ENCODE measurements at regions not wholly inside any gene's neighbourhood (a gene's known extent, or its start where the extent isn't known, plus 50 kb on each side); places are given as distances from the start of the nearest gene placed in this dataset.
A peak's percentile ranks its signal among the peaks of the same experiment; 100 is the strongest.

DNA sequence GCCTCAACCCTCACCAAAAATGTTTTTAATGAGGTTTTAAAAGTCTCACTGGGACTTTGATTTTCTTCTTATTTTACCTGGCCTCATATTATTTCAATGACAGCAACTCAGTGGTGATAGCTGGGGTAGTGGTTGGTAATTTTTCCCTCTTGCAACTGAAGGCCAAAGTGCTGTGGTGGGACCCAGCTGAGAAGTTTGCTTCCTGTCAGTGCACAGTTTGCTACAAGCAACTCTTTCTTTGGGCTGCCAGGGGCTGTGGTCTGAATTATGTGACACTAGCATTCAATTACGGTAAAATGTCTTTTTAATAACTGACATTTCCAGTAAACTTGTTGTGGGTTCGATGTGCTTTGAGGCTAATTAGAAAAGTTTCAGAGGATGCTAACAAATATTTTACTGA is 65.3 kb downstream of the IFNG start:
- Histone ChIP-seq H3K36me3 (ENCODE audit: control insufficient read depth, insufficient read depth, low read length) (no peaks in the 10 kb centered on the region), H3K4me3 (ENCODE audit: low read depth, low read length) (no peak overlapping the region), H3K27me3 (ENCODE audit: control insufficient read depth, insufficient read depth, low read length) (no peaks in the 10 kb centered on the region)
- TF ChIP-seq, protein P1, sequence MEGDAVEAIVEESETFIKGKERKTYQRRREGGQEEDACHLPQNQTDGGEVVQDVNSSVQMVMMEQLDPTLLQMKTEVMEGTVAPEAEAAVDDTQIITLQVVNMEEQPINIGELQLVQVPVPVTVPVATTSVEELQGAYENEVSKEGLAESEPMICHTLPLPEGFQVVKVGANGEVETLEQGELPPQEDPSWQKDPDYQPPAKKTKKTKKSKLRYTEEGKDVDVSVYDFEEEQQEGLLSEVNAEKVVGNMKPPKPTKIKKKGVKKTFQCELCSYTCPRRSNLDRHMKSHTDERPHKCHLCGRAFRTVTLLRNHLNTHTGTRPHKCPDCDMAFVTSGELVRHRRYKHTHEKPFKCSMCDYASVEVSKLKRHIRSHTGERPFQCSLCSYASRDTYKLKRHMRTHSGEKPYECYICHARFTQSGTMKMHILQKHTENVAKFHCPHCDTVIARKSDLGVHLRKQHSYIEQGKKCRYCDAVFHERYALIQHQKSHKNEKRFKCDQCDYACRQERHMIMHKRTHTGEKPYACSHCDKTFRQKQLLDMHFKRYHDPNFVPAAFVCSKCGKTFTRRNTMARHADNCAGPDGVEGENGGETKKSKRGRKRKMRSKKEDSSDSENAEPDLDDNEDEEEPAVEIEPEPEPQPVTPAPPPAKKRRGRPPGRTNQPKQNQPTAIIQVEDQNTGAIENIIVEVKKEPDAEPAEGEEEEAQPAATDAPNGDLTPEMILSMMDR (IDR thresholded peaks at IDR 0.05; ENCODE audit: insufficient read depth, low read length, severe bottlenecking) = no peak
- no peak for DNase-seq (ENCODE audit: low read depth)
- FAIRE-seq = no peak

DNA sequence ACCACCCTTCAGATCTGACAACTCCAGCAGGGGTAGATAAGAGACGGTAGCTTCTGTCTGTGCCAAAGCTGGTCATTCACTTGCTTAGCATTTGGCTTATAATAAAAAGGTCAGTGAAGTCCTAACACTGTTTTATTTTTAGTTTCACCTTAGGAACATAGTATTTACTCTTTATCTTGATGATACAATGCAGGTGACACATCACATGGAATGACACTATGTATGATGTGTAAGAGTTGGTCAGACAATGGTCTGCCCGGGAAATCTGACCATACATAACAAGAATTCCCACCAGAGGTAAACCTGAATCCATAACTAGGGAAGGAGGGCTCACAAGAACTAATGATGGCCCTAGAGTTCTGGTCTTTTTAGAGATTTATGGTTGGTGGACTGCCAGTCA is 66.6 kb downstream of the IFNG start:
- DNase-seq (ENCODE audit: low read depth) = peak; percentile 65
- FAIRE-seq = no peak

DNA sequence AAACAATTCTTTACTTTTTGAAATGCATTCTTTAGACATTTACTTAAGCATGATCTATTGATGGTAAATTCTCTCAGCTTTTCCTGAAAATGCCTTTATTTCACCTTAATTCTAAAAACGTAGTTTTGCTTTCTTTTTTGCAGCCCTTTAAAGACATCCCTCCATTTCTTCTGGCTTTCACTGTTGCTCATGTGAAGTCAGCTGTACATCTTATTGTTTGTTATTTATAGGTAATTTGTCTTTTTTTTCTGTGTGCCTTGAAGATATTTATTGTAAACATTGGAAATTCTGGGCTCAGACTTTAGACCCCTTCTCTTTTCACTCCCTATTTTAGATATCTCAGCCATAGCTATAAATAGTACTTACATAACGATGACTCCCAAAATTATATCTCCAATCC is 70.4 kb downstream of the IFNG start:
- FAIRE-seq (no peak), DNase-seq (ENCODE audit: low read depth) (no peak)
- Histone ChIP-seq H3K36me3 (ENCODE audit: control insufficient read depth, insufficient read depth, low read length) (no peaks in the 10 kb centered on the region), H3K4me3 (ENCODE audit: low read depth, low read length) (no peak overlapping the region), H3K27me3 (ENCODE audit: control insufficient read depth, insufficient read depth, low read length) (no peaks in the 10 kb centered on the region)
- TF ChIP-seq, protein P1 (IDR thresholded peaks at IDR 0.05; ENCODE audit: insufficient read depth, low read length, severe bottlenecking) = no peak

More for the DNA sequence above, 66.6 kb downstream of the IFNG start:
- no peak overlapping the region for H3K4me3 ChIP-seq (ENCODE audit: low read depth, low read length)
- H3K36me3 ChIP-seq (ENCODE audit: control insufficient read depth, insufficient read depth, low read length) = no peaks in the 10 kb centered on the region
- no peaks in the 10 kb centered on the region for H3K27me3 ChIP-seq (ENCODE audit: control insufficient read depth, insufficient read depth, low read length)
- TF ChIP-seq, protein P1 (IDR thresholded peaks at IDR 0.05; ENCODE audit: insufficient read depth, low read length, severe bottlenecking) = no peak

DNA sequence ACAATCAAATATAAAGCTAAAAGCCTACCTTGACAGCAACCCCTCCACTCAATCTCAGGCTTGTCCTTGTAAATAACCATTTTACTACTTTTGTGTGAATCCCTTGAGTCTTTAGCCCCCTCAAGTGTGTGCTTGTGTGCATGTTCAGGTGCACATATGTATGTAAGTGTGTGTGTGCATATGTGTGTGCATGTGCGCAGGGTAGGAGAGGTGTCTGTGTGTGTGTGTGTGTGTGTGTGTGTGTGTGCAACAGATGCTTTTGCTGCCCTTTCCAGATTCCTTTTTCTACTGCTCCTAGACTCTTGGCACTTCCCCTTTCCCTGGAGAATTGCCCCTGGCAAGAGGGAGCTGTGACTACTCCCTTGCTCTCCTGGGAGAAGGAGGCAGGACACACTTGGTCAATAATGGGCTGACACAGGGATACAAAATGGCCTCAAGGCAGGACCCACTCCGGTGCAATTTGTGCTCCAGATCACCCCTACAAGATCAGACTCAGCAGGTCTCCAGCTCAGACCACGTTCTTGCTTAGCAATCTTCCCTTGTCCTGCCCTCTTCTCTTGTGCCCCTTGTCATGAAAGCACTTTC is 73.4 kb downstream of the IFNG start:
- TF ChIP-seq, protein P1 (IDR thresholded peaks at IDR 0.05; ENCODE audit: insufficient read depth, low read length, severe bottlenecking) = no peak
- no peak overlapping the region for H3K4me3 ChIP-seq (ENCODE audit: low read depth, low read length)
- H3K27me3 ChIP-seq (ENCODE audit: control insufficient read depth, insufficient read depth, low read length) = no peaks in the 10 kb centered on the region
- FAIRE-seq = no peak
- H3K36me3 ChIP-seq (ENCODE audit: control insufficient read depth, insufficient read depth, low read length) = no peaks in the 10 kb centered on the region
- no peak for DNase-seq (ENCODE audit: low read depth)

DNA sequence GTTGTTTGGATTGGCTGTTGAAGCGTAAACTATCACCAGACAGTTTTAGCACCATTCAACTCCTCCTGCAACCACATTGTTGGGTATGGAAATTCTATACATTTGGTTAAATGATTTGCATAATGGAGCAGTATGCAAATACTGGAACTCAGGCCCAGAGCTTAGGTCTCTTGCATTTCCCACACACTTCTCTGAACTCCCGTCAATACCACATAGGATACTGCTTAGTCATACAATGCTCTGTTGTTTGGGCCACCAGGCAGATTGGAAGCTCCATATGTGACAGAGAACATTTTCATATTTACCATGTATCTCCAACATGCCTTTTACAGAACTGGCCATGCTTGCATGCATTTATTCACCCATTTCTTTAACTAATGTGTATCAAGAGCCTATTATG is 78.0 kb downstream of the IFNG start:
- DNase-seq (ENCODE audit: low read depth) (no peak), FAIRE-seq (no peak)
- TF ChIP-seq, protein P1 (IDR thresholded peaks at IDR 0.05; ENCODE audit: insufficient read depth, low read length, severe bottlenecking) = no peak
- Histone ChIP-seq H3K36me3 (ENCODE audit: control insufficient read depth, insufficient read depth, low read length) (no peaks in the 10 kb centered on the region), H3K4me3 (ENCODE audit: low read depth, low read length) (no peak overlapping the region), H3K27me3 (ENCODE audit: control insufficient read depth, insufficient read depth, low read length) (no peaks in the 10 kb centered on the region)

DNA sequence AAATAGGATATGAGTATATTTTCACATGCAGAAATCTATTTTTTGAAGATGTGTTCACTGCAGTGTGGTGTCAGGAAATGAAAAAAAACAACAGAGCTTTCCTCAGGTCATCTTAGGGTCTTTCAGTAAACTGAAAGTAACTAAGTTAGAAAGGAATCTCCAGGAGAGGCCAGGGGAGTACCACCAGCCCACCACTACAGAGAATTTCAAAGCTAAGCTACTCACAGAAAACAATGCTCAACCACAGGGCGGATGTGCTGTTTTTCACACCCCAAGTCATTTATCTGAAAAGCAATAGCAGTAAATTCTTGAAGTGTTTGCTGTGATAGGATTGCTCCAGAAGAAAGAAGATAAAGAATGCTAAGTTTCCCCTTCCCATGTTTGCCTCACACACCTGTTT is 79.0 kb downstream of the IFNG start:
- Histone ChIP-seq H3K27me3 (ENCODE audit: control insufficient read depth, insufficient read depth, low read length) (no peaks in the 10 kb centered on the region), H3K36me3 (ENCODE audit: control insufficient read depth, insufficient read depth, low read length) (no peaks in the 10 kb centered on the region), H3K4me3 (ENCODE audit: low read depth, low read length) (no peak overlapping the region)
- DNase-seq (ENCODE audit: low read depth) (no peak), FAIRE-seq (no peak)
- TF ChIP-seq, protein P1 (IDR thresholded peaks at IDR 0.05; ENCODE audit: insufficient read depth, low read length, severe bottlenecking) = no peak

Data from bronchial epithelial cell (primary cell).